ENCODE measurements at regions not wholly inside any gene's neighbourhood (a gene's known extent, or its start where the extent isn't known, plus 50 kb on each side); places are given as distances from the start of the nearest gene placed in this dataset.

GRCh38 chr2:20520128-20520527 is 73.3 kb downstream of the RHOB start:
- Histone ChIP-seq H3K36me3 (no peaks in the 10 kb centered on the region), H3K9me3 (no peaks in the 10 kb centered on the region), H3K27me3 (no peaks in the 10 kb centered on the region), H3K4me1 (peaks cover 8 to 28% (median 18%) of the 10 kb centered on the region in 4 donors), H3K27ac (no peak overlapping the region), H3K4me3 (no peak overlapping the region)
- no peak for ATAC-seq (ENCODE audit: low FRiP score in 2 of 2)
- no peak for DNase-seq
- WGBS, 2 donors, result 91 to 93% methylated on average over 8 to 10 of the region's 10 CpGs
- TF ChIP-seq POLR2A (IDR thresholded peaks at IDR 0.05), result no peak
- TF ChIP-seq CTCF (IDR thresholded peaks at IDR 0.05), result no peak
- no peak for TF ChIP-seq POLR2AphosphoS5 (IDR thresholded peaks at IDR 0.05)
- TF ChIP-seq EP300 (IDR thresholded peaks at IDR 0.05), result no peak

GRCh38 chr2:20521193-20521592 is 74.3 kb downstream of the RHOB start:
- DNase-seq (no peak), ATAC-seq (ENCODE audit: low FRiP score in 2 of 2) (no peak)
- Histone ChIP-seq H3K27ac (no peak overlapping the region), H3K27me3 (no peaks in the 10 kb centered on the region), H3K9me3 (no peaks in the 10 kb centered on the region), H3K36me3 (no peaks in the 10 kb centered on the region), H3K4me1 (peaks cover 18 to 38% (median 25%) of the 10 kb centered on the region in 4 donors), H3K4me3 (no peak overlapping the region)
- WGBS, 2 donors, result 90 to 94% methylated on average over 4 of the region's 4 CpGs
- TF ChIP-seq EP300 (IDR thresholded peaks at IDR 0.05) (no peak), POLR2A (IDR thresholded peaks at IDR 0.05) (no peak), CTCF (IDR thresholded peaks at IDR 0.05) (no peak), POLR2AphosphoS5 (IDR thresholded peaks at IDR 0.05) (no peak)

- no peak overlapping the region for H3K27ac ChIP-seq
- DNase-seq (no peak), ATAC-seq (ENCODE audit: low FRiP score in 2 of 2) (no peak)
- H3K27me3 ChIP-seq, result no peaks in the 10 kb centered on the region
- peaks cover 19 to 35% (median 24%) of the 10 kb centered on the region in 4 donors for H3K4me1 ChIP-seq
- TF ChIP-seq POLR2A (IDR thresholded peaks at IDR 0.05) (no peak), CTCF (IDR thresholded peaks at IDR 0.05) (no peak), POLR2AphosphoS5 (IDR thresholded peaks at IDR 0.05) (no peak), EP300 (IDR thresholded peaks at IDR 0.05) (no peak)
- no peaks in the 10 kb centered on the region for H3K9me3 ChIP-seq
- H3K36me3 ChIP-seq, result no peaks in the 10 kb centered on the region
- H3K4me3 ChIP-seq, result no peak overlapping the region
- WGBS, 2 donors, result 85 to 87% methylated on average over 10 to 11 of the region's 11 CpGs
Observed at GRCh38 chr2:20521682-20522189, 74.9 kb downstream of the RHOB start.

GRCh38 chr2:20523073-20523798 is 76.4 kb downstream of the RHOB start:
- Histone ChIP-seq H3K4me3 (no peak overlapping the region), H3K27ac (peak overlapping the region in 1 of 4 donors; percentile 67), H3K9me3 (no peaks in the 10 kb centered on the region), H3K27me3 (no peaks in the 10 kb centered on the region), H3K4me1 (peaks cover 19 to 25% (median 20%) of the 10 kb centered on the region in 4 donors), H3K36me3 (no peaks in the 10 kb centered on the region)
- WGBS, 2 donors, result 96 to 97% methylated on average over 8 of the region's 8 CpGs
- TF ChIP-seq EP300 (IDR thresholded peaks at IDR 0.05) (no peak), POLR2AphosphoS5 (IDR thresholded peaks at IDR 0.05) (no peak), POLR2A (IDR thresholded peaks at IDR 0.05) (no peak)
- DNase-seq (no peak), ATAC-seq (ENCODE audit: low FRiP score in 2 of 2) (no peak)

GRCh38 chr2:20523799-20524187 is 76.9 kb downstream of the RHOB start:
- Histone ChIP-seq H3K4me1 (peaks cover 19 to 25% (median 20%) of the 10 kb centered on the region in 4 donors), H3K27me3 (no peaks in the 10 kb centered on the region), H3K9me3 (no peaks in the 10 kb centered on the region), H3K36me3 (no peaks in the 10 kb centered on the region), H3K27ac (peak overlapping the region in 2 of 4 donors; percentile 67 to 78), H3K4me3 (no peak overlapping the region)
- TF ChIP-seq POLR2AphosphoS5 (IDR thresholded peaks at IDR 0.05) (no peak), EP300 (IDR thresholded peaks at IDR 0.05) (no peak)
- ATAC-seq (ENCODE audit: low FRiP score in 2 of 2), result no peak
- 87 to 100% methylated on average over 3 to 5 of the region's 5 CpGs for WGBS, 2 donors
- no peak for DNase-seq

Measured in upper lobe of left lung (tissue), 6 donors.